K562 (cell line): ENCODE measurements at regions not wholly inside any gene's neighbourhood (a gene's known extent, or its start where the extent isn't known, plus 50 kb on each side); places are given as distances from the start of the nearest gene placed in this dataset.

Experiments used
- ATAC-seq: fragments of 200-7000 bp; cut with Tn5 transposase; 3 replicates; pipeline ENCODE4 v1.9.1; 2020; ENCODE audit warnings: moderate library complexity
- BruUV-seq: library from RNA; stranded (reverse); fragments of 400-500 nt; replicated peaks from 2 replicates; lab custom pipeline; 2021; lab: Mats Ljungman, UMichigan
- CTCF ChIA-PET: fragments of 300-600 bp; formaldehyde crosslinking; extraction: SDS; loops from one replicate; lab custom pipeline; 2021; ENCODE audit warnings: low intra/inter-chr PET ratio; lab: Yijun Ruan, JAX
- POLR2A ChIA-PET: fragments of 300-600, 350-650 bp; sonication (Branson Sonifier 250); formaldehyde crosslinking; extraction: SDS; loops from one replicate; lab custom pipeline; 2021; ENCODE audit warnings: antibody characterized with exemption, inconsistent platforms; lab: Yijun Ruan, JAX
- DNase-seq, 4 experiments: peaks; one replicate each; pipeline versions ENCODE4 v3.0.0 to v3.0.0-alpha.2; 2011 to 2018; ENCODE audit warnings: low spot score in 3 of 4, mixed read lengths in 3 of 4; ENCODE audit errors: extremely low read depth in 1 of 4
- FAIRE-seq: peaks from 2 replicates; lab custom pipeline; 2011; peaks lifted over from hg19 to GRCh38; lab: Jason Lieb, UNC
- H2AFZ ChIP-seq: 2 replicates; pipeline ENCODE4 v1.6.0; 2011; ENCODE audit warnings: low read depth, low read length, control low read depth, inconsistent platforms
- H3K27ac ChIP-seq: fragments of 200-600 bp; 3 replicates; pipeline ENCODE4 v1.8.0; 2011; ENCODE audit warnings: low read depth, mild to moderate bottlenecking, control low read depth, inconsistent platforms, low read length, moderate library complexity, mixed read lengths; ENCODE audit errors: extremely low read depth
- H3K27me3 ChIP-seq, 2 experiments: fragments of 300-600 bp in 1 of 2; 2 replicates in 1 of 2; 3 replicates in 1 of 2; pipeline versions ENCODE4 v1.6.0 to v1.8.0; 2011; ENCODE audit warnings: inconsistent platforms in 2 of 2, low read length in 2 of 2, mild to moderate bottlenecking in 1 of 2, mixed read lengths in 1 of 2, moderate library complexity in 1 of 2; ENCODE audit not compliant: control insufficient read depth in 2 of 2, insufficient read depth in 2 of 2
- H3K36me3 ChIP-seq: fragments of 300-600 bp; 3 replicates; pipeline ENCODE4 v1.8.0; 2011; ENCODE audit warnings: mild to moderate bottlenecking, low read length, inconsistent platforms; ENCODE audit not compliant: control insufficient read depth, insufficient read depth
- H3K4me1 ChIP-seq, 2 experiments: fragments of 200-600 bp in 1 of 2; replicated peaks in 1 of 2; 2 replicates in 1 of 2; 3 replicates in 1 of 2; pipeline versions ENCODE4 v1.5.1 to v1.8.0; 2011; ENCODE audit warnings: inconsistent platforms in 2 of 2, low read length in 2 of 2, mild to moderate bottlenecking in 1 of 2, mixed read lengths in 1 of 2, moderate library complexity in 1 of 2; ENCODE audit not compliant: control insufficient read depth in 2 of 2, insufficient read depth in 2 of 2
- H3K4me2 ChIP-seq: 2 replicates; pipeline ENCODE4 v1.6.1; 2011; ENCODE audit warnings: low read length, control low read depth, inconsistent platforms, mixed read lengths; ENCODE audit not compliant: insufficient read depth
- H3K4me3 ChIP-seq: fragments of 200-600 bp; sonication (generic), shearing (Covaris generic); 2 replicates; pipeline ENCODE4 v1.5.1; 2016; ENCODE audit warnings: control low read depth, inconsistent platforms
- H3K79me2 ChIP-seq: fragments of 200-600 bp; 3 replicates; pipeline ENCODE4 v1.8.0; 2011; ENCODE audit warnings: low read length, inconsistent platforms; ENCODE audit not compliant: control insufficient read depth, insufficient read depth
- H3K9ac ChIP-seq, 2 experiments: 2 replicates each; pipeline versions ENCODE4 v1.6.0 to v1.6.1; 2011; ENCODE audit warnings: low read depth in 2 of 2, low read length in 2 of 2, control low read depth in 1 of 2, inconsistent platforms in 1 of 2, mild to moderate bottlenecking in 1 of 2, mixed read lengths in 1 of 2; ENCODE audit not compliant: insufficient read depth in 1 of 2
- H3K9me1 ChIP-seq: one replicate; pipeline ENCODE4 v1.6.0; 2011; ENCODE audit warnings: inconsistent platforms, mild to moderate bottlenecking, low read length, moderate library complexity; ENCODE audit not compliant: control insufficient read depth, insufficient read depth
- H3K9me3 ChIP-seq: replicated peaks from 2 replicates; pipeline ENCODE4 v1.5.1; 2011; ENCODE audit warnings: low read depth, low read length, inconsistent platforms; ENCODE audit not compliant: control insufficient read depth, insufficient read depth
- H4K20me1 ChIP-seq: replicated peaks from 2 replicates; pipeline ENCODE4 v1.6.1; 2011; ENCODE audit warnings: low read length, inconsistent platforms, mixed read lengths; ENCODE audit not compliant: control insufficient read depth, insufficient read depth
- CBX8 ChIP-seq: fragments of 200-600 bp; sonication (generic); IDR thresholded peaks from 2 replicates; pipeline ENCODE4 v1.6.1; 2012; ENCODE audit warnings: borderline replicate concordance, mixed run types, low read depth, mild to moderate bottlenecking, moderate library complexity, mixed read lengths, low read length, control low read depth, inconsistent platforms; ENCODE audit not compliant: poor library complexity, severe bottlenecking; ENCODE audit errors: extremely low read depth
- FIP1L1 ChIP-seq: fragments of 200-400 bp; formaldehyde crosslinking; IDR thresholded peaks from 2 replicates; pipeline ENCODE4 v1.6.1; 2018; ENCODE audit warnings: mild to moderate bottlenecking, low read depth, low read length; ENCODE audit not compliant: poor library complexity, severe bottlenecking
- PHTF2 ChIP-seq: fragments of 250-450 bp; sonication (Bioruptor Pico); IDR thresholded peaks from 2 replicates; pipeline ENCODE4 v1.5.0; 2021; ENCODE audit warnings: mild to moderate bottlenecking
- SMARCE1 ChIP-seq: fragments of 450-650 bp; IDR thresholded peaks from 2 replicates; pipeline ENCODE4 v1.7.1; 2016; ENCODE audit warnings: mild to moderate bottlenecking
- TFE3 ChIP-seq: fragments of 450-650 bp; formaldehyde crosslinking; IDR thresholded peaks from 2 replicates; pipeline ENCODE4 v1.4.0; 2020; ENCODE audit warnings: mild to moderate bottlenecking, mixed read lengths
- ZNF766 ChIP-seq: fragments of 200-800 bp; sonication (Bioruptor generic); conservative IDR thresholded peaks from 2 replicates; pipeline ENCODE4 v1.6.1; 2016; ENCODE audit warnings: missing genetic modification characterization, missing compliant biosample characterization
- WGBS: fragments of 100-300 bp; shearing (Covaris generic); methylation state at CpG from one replicate; pipeline ENCODE4 v1.1.6; 2016; ENCODE audit warnings: low coverage, mixed read lengths; ENCODE audit not compliant: insufficient coverage; ENCODE audit errors: missing lambda C conversion rate; 5-methylcytosine and 5-hydroxymethylcytosine counted together
- in situ Hi-C: fragments of 300-500 bp; cut with MboI; formaldehyde crosslinking; loops from 4 replicates; pipeline ENCODE4 v1.15.0; 2018; ENCODE audit warnings: inconsistent platforms, mixed read lengths
- intact Hi-C: fragments of 100-400 bp; cut with micrococcal nuclease; formaldehyde crosslinking; loops from 2 replicates; pipeline ENCODE4 v1.14.2; 2022
- TF ChIP-seq, protein P1 (sequence below): fragments of 250-450 bp; sonication (Bioruptor Pico); IDR thresholded peaks from 2 replicates; pipeline ENCODE4 v1.8.0; 2021; ENCODE audit warnings: mild to moderate bottlenecking, moderate library complexity

- no peak for FAIRE-seq
- intact Hi-C loops (no loop called here), in situ Hi-C loops (no loop called here)
- CTCF ChIA-PET: no interaction called here
- Histone ChIP-seq H3K27me3 (no peaks in the 10 kb centered on the region), H3K4me2 (no peak overlapping the region), H3K9ac (no peak overlapping the region), H3K9me3 (no peaks in the 10 kb centered on the region), H3K9me1 (no peaks in the 10 kb centered on the region), H2AFZ (no peak overlapping the region), H3K4me1 (no peaks in the 10 kb centered on the region), H4K20me1 (no peaks in the 10 kb centered on the region), H3K4me3 (no peak overlapping the region), H3K36me3 (no peaks in the 10 kb centered on the region), H3K79me2 (no peaks in the 10 kb centered on the region), H3K27ac (no peak overlapping the region)
- BruUV-seq: no TSS peak
- no peak for DNase-seq
- TF ChIP-seq, protein P1, sequence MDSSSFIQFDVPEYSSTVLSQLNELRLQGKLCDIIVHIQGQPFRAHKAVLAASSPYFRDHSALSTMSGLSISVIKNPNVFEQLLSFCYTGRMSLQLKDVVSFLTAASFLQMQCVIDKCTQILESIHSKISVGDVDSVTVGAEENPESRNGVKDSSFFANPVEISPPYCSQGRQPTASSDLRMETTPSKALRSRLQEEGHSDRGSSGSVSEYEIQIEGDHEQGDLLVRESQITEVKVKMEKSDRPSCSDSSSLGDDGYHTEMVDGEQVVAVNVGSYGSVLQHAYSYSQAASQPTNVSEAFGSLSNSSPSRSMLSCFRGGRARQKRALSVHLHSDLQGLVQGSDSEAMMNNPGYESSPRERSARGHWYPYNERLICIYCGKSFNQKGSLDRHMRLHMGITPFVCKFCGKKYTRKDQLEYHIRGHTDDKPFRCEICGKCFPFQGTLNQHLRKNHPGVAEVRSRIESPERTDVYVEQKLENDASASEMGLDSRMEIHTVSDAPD (CRISPR knock-in tag): no peak
- TF ChIP-seq SMARCE1 (no peak), ZNF766 (CRISPR knock-in tag) (no peak), PHTF2 (CRISPR knock-in tag) (no peak), TFE3 (CRISPR knock-in tag) (no peak), FIP1L1 (no peak), CBX8 (no peak)
- 14% methylated on average over 1 of the region's 1 CpG for WGBS
- ATAC-seq: no peak
- POLR2A ChIA-PET: no interaction called here
Observed at GRCh38 chr13:57843521-57843920, 212.0 kb downstream of the PCDH17 start.
